H9 (cell line): ENCODE measurements at regions not wholly inside any gene's neighbourhood (a gene's known extent, or its start where the extent isn't known, plus 50 kb on each side); places are given as distances from the start of the nearest gene placed in this dataset.

ENCODE experiments used
- DNase-seq: peaks from one replicate; pipeline ENCODE4 v3.0.0-alpha.2; 2017
- H2AFZ ChIP-seq: one replicate; pipeline ENCODE4 v1.6.1; 2013; ENCODE audit warnings: mild to moderate bottlenecking, low read length, control low read depth, moderate library complexity
- H2AK5ac ChIP-seq: 2 replicates; pipeline ENCODE4 v1.6.1; 2013; ENCODE audit warnings: low read length, control low read depth, mixed read lengths; ENCODE audit not compliant: insufficient read length
- H2BK120ac ChIP-seq: one replicate; pipeline ENCODE4 v1.6.1; 2013; ENCODE audit warnings: low read depth, mild to moderate bottlenecking, low read length, control low read depth, inconsistent platforms; ENCODE audit not compliant: poor library complexity, severe bottlenecking
- H2BK12ac ChIP-seq: 2 replicates; pipeline ENCODE4 v1.6.1; 2013; ENCODE audit warnings: low read length, control low read depth, mixed read lengths, low read depth; ENCODE audit not compliant: insufficient read length
- H2BK15ac ChIP-seq: 2 replicates; pipeline ENCODE4 v1.6.1; 2013; ENCODE audit warnings: low read depth, low read length, control low read depth
- H2BK20ac ChIP-seq: one replicate; pipeline ENCODE4 v1.6.1; 2013; ENCODE audit warnings: low read depth, mild to moderate bottlenecking, low read length, control low read depth, inconsistent platforms; ENCODE audit not compliant: poor library complexity, severe bottlenecking
- H2BK5ac ChIP-seq: 2 replicates; pipeline ENCODE4 v1.6.1; 2013; ENCODE audit warnings: low read length, control low read depth, mixed read lengths; ENCODE audit not compliant: insufficient read length
- H3K14ac ChIP-seq: 2 replicates; pipeline ENCODE4 v1.6.1; 2013; ENCODE audit warnings: low read length, control low read depth; ENCODE audit not compliant: insufficient read depth
- H3K18ac ChIP-seq: 2 replicates; pipeline ENCODE4 v1.6.1; 2013; ENCODE audit warnings: low read depth, mild to moderate bottlenecking, mixed read lengths, low read length, control low read depth; ENCODE audit not compliant: insufficient read length
- H3K23ac ChIP-seq: 2 replicates; pipeline ENCODE4 v1.6.1; 2013; ENCODE audit warnings: low read length, control low read depth, mixed read lengths, low read depth; ENCODE audit not compliant: insufficient read length
- H3K23me2 ChIP-seq: 2 replicates; pipeline ENCODE4 v1.6.1; 2013; ENCODE audit warnings: low read depth, mild to moderate bottlenecking, mixed read lengths, low read length, control low read depth; ENCODE audit not compliant: insufficient read length, poor library complexity, severe bottlenecking
- H3K27ac ChIP-seq: 2 replicates; pipeline ENCODE4 v1.5.1; 2013; ENCODE audit warnings: low read length, control low read depth, mixed read lengths, low read depth; ENCODE audit not compliant: insufficient read length
- H3K27me3 ChIP-seq: 2 replicates; pipeline ENCODE4 v1.6.1; 2013; ENCODE audit warnings: low read length, control low read depth, inconsistent platforms; ENCODE audit not compliant: insufficient read depth
- H3K4ac ChIP-seq: 2 replicates; pipeline ENCODE4 v1.6.1; 2013; ENCODE audit warnings: low read depth, mild to moderate bottlenecking, control low read depth, inconsistent platforms, low read length, moderate library complexity
- H3K4me1 ChIP-seq: 2 replicates; pipeline ENCODE4 v1.6.1; 2013; ENCODE audit warnings: low read length, control low read depth, inconsistent platforms; ENCODE audit not compliant: insufficient read depth
- H3K4me2 ChIP-seq: 2 replicates; pipeline ENCODE4 v1.6.1; 2013; ENCODE audit warnings: low read length, control low read depth, mixed read lengths; ENCODE audit not compliant: insufficient read length, insufficient read depth
- H3K56ac ChIP-seq: 2 replicates; pipeline ENCODE4 v1.6.1; 2013; ENCODE audit warnings: low read depth, mild to moderate bottlenecking, mixed read lengths, low read length, control low read depth; ENCODE audit not compliant: insufficient read length
- H3K79me1 ChIP-seq: 2 replicates; pipeline ENCODE4 v1.6.1; 2013; ENCODE audit warnings: low read depth, mild to moderate bottlenecking, moderate library complexity, low read length, control low read depth, inconsistent platforms; ENCODE audit not compliant: insufficient read depth, poor library complexity, severe bottlenecking
- H3K79me2 ChIP-seq: 2 replicates; pipeline ENCODE4 v1.6.1; 2013; ENCODE audit warnings: low read length, control low read depth, inconsistent platforms; ENCODE audit not compliant: insufficient read depth
- H3K9ac ChIP-seq: 2 replicates; pipeline ENCODE4 v1.6.1; 2013; ENCODE audit warnings: low read length, control low read depth, mixed read lengths; ENCODE audit not compliant: insufficient read length; ENCODE audit errors: extremely low read depth
- H3K9me3 ChIP-seq: one replicate; pipeline ENCODE4 v1.6.1; 2013; ENCODE audit warnings: low read depth, low read length, inconsistent platforms; ENCODE audit not compliant: control insufficient read depth
- H3T11ph ChIP-seq: one replicate; pipeline ENCODE4 v1.6.1; 2013; ENCODE audit warnings: mild to moderate bottlenecking, low read length, control low read depth, inconsistent platforms
- H4K20me1 ChIP-seq: one replicate; pipeline ENCODE4 v1.6.1; 2013; ENCODE audit not compliant: control insufficient read depth, insufficient read length, insufficient read depth
- H4K5ac ChIP-seq: 2 replicates; pipeline ENCODE4 v1.6.1; 2013; ENCODE audit warnings: low read depth, mild to moderate bottlenecking, mixed read lengths, low read length, control low read depth; ENCODE audit not compliant: insufficient read length
- H4K8ac ChIP-seq: replicated peaks from 2 replicates; pipeline ENCODE4 v1.6.1; 2013; ENCODE audit warnings: low read length, control low read depth, mixed read lengths, low read depth; ENCODE audit not compliant: insufficient read length
- H4K91ac ChIP-seq: 2 replicates; pipeline ENCODE4 v1.6.1; 2013; ENCODE audit warnings: low read depth, mild to moderate bottlenecking, moderate library complexity, mixed read lengths, low read length, control low read depth; ENCODE audit not compliant: insufficient read length
- H3K27ac Mint-ChIP-seq, 3 experiments: 2 replicates in 2 of 3; 3 replicates in 1 of 3; pipeline ENCODE4 v1.8.0; 2020 to 2021; ENCODE audit warnings: mixed read lengths in 3 of 3, mild to moderate bottlenecking in 1 of 3, moderate library complexity in 1 of 3
- H3K27me3 Mint-ChIP-seq: 2 replicates; pipeline ENCODE4 v1.8.0; 2021; ENCODE audit warnings: low read depth, mild to moderate bottlenecking, moderate library complexity, mixed read lengths
- H3K36me3 Mint-ChIP-seq, 3 experiments: 2 replicates in 2 of 3; 3 replicates in 1 of 3; pipeline ENCODE4 v1.8.0; 2020 to 2021; ENCODE audit warnings: low read depth in 3 of 3, mixed read lengths in 3 of 3; ENCODE audit not compliant: insufficient read depth in 1 of 3
- H3K4me1 Mint-ChIP-seq, 2 experiments: 2 replicates each; pipeline ENCODE4 v1.8.0; 2020; ENCODE audit warnings: mixed read lengths in 2 of 2
- H3K4me3 Mint-ChIP-seq, 2 experiments: 2 replicates in 1 of 2; 3 replicates in 1 of 2; pipeline ENCODE4 v1.8.0; 2020 to 2021; ENCODE audit warnings: mild to moderate bottlenecking in 2 of 2, mixed read lengths in 2 of 2, moderate library complexity in 1 of 2
- H3K9me3 Mint-ChIP-seq, 2 experiments: 2 replicates in 1 of 2; 3 replicates in 1 of 2; pipeline ENCODE4 v1.8.0; 2020; ENCODE audit warnings: mild to moderate bottlenecking in 2 of 2, mixed read lengths in 2 of 2, moderate library complexity in 1 of 2
- CTCF ChIP-seq: fragments of 200-600 bp; sonication (generic); conservative IDR thresholded peaks from 3 replicates; pipeline ENCODE4 v1.8.0; 2021; ENCODE audit warnings: antibody characterized with exemption, mild to moderate bottlenecking
- WGBS: extraction: QIAGEN DNeasy Blood & Tissue Kit; methylation state at CpG from one replicate; pipeline ENCODE4 v1.1.7; 2013; ENCODE audit warnings: missing lambda C conversion rate, low lambda C conversion rate, mixed read lengths; ENCODE audit not compliant: insufficient read length; ENCODE audit errors: extremely low coverage; 5-methylcytosine and 5-hydroxymethylcytosine counted together

- no peak overlapping the region for H2BK12ac ChIP-seq
- H4K8ac ChIP-seq, result no peak overlapping the region
- Mint-ChIP-seq H3K36me3 (no peaks in the 10 kb centered on the region), H3K27ac (no peak overlapping the region), H3K4me3 (no peak overlapping the region), H3K27me3 (no peaks in the 10 kb centered on the region), H3K4me1 (0 out of 4 replicates have a peak, but pooled peaks cover 0 to 2% of the 10 kb centered on the region in 2 experiments), H3K9me3 (no peaks in the 10 kb centered on the region)
- no peak overlapping the region for H3K27ac ChIP-seq
- no peak overlapping the region for H4K5ac ChIP-seq
- H3K79me2 ChIP-seq, result no peaks in the 10 kb centered on the region
- no peak overlapping the region for H4K91ac ChIP-seq
- no peak overlapping the region for H2AK5ac ChIP-seq
- no CpG with 5 or more reads among the region's 4 CpGs for WGBS
- DNase-seq, result no peak
- H3K14ac ChIP-seq, result no peak overlapping the region
- no peak overlapping the region for H3K56ac ChIP-seq
- H3K23ac ChIP-seq, result no peak overlapping the region
- no peak overlapping the region for H3K4me2 ChIP-seq
- no peak overlapping the region for H2BK15ac ChIP-seq
- H3K9ac ChIP-seq, result no peak overlapping the region
- no peaks in the 10 kb centered on the region for H3K79me1 ChIP-seq
- no peaks in the 10 kb centered on the region for H3K23me2 ChIP-seq
- no peak overlapping the region for H2AFZ ChIP-seq
- H3K9me3 ChIP-seq, result no peaks in the 10 kb centered on the region
- H2BK20ac ChIP-seq, result no peak overlapping the region
- no peak for TF ChIP-seq CTCF
- H2BK5ac ChIP-seq, result no peak overlapping the region
- no peaks in the 10 kb centered on the region for H3K27me3 ChIP-seq
- H4K20me1 ChIP-seq, result no peaks in the 10 kb centered on the region
- H3T11ph ChIP-seq, result no peak overlapping the region
- H2BK120ac ChIP-seq, result no peak overlapping the region
- H3K4me1 ChIP-seq, result no peaks in the 10 kb centered on the region
- H3K18ac ChIP-seq, result no peak overlapping the region
- no peak overlapping the region for H3K4ac ChIP-seq
Observed at GRCh38 chr5:114977979-114978573, 191.6 kb downstream of the TRIM36 start.
